Mucosa of descending colon (tissue), 3 donors: ENCODE measurements at regions not wholly inside any gene's neighbourhood (a gene's known extent, or its start where the extent isn't known, plus 50 kb on each side); places are given as distances from the start of the nearest gene placed in this dataset.

Experiments
- ATAC-seq: fragments of 200-7000 bp; cut with Tn5 transposase; one replicate; pipeline ENCODE4 v1.9.1; 2020; ENCODE audit warnings: mild to moderate bottlenecking, moderate library complexity
- DNase-seq, 3 donors: peaks; one replicate each; pipeline ENCODE4 v3.0.0-alpha.2; 2020
- H3K36me3 ChIP-seq: fragments of 200-600 bp; one replicate; pipeline ENCODE4 v1.8.0; 2021; ENCODE audit warnings: low read depth, mild to moderate bottlenecking
- H3K4me1 ChIP-seq: fragments of 200-600 bp; one replicate; pipeline ENCODE4 v1.8.0; 2021; ENCODE audit warnings: low read depth, mild to moderate bottlenecking
- H3K4me3 ChIP-seq: fragments of 200-600 bp; one replicate; pipeline ENCODE4 v1.8.0; 2021; ENCODE audit warnings: mild to moderate bottlenecking
- H3K9me3 ChIP-seq: fragments of 200-600 bp; one replicate; pipeline ENCODE4 v1.8.0; 2021; ENCODE audit warnings: mild to moderate bottlenecking
- intact Hi-C, 2 donors: fragments of 100-400 bp; cut with DNase I in 1 of 2; cut with micrococcal nuclease in 1 of 2; formaldehyde crosslinking; loops; one replicate each; pipeline versions ENCODE4 v1.11.0 to v1.11.1; 2022; cut with DNase I, micrococcal nuclease
- TF ChIP-seq, protein P1 (sequence below): fragments of 200-600 bp; IDR thresholded peaks from one replicate; pipeline ENCODE4 v1.8.0; 2022; ENCODE audit warnings: antibody characterized with exemption, mild to moderate bottlenecking
- donor health status: DM: no; HTN: no; CAD: no; lungs with moderate emphysema.
- donor health status: DM: no; HTN: no; CAD: no.
- donor health status: DM: no; HTN: yes; CAD: no.

DNA sequence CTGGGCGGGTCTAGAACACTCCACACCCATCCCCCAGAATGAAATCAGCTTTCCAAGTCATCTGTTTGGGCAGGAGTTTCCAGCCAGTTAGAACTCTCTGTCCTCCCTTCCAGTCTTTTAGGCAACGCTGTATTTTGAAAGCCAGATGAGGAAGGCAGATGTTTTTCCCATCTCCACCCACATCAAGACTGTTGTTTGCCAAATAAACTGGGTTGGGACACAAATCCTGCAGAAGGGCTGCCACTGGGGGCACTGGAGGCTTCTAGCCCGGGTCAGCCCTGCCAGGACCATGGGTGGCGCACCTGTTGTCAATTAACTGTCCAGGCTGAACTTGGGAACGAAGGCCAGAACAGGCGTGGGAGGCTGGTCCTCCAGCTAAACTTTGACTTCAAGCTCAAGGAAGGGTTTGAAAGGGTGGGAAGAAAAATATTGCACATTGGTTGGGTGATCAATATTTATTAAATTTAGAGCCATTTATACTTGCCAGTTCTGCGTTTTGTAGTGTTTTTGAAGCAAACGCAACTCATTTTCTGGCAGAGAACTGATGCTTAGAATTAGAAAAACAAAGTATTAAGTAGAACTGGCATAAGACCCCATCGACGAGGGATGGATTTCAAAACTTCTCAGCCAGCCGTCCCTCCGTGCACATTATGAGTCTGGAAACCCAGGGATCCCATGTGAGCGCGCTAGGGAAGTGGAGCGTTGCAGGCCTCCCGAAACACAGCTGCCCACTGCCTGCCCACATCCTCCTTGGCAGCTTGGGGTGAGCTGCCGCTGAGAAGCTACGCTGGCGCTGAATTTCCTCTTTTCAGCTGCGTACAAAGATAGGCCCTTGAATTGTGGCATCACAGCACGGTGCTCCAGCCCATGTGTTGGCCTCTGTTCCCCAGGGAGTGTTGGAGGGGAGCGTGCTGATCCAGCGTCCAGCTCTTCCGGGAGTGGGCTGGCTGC lies 297.4 kb downstream of the QKI start:
- H3K4me3 ChIP-seq: no peak overlapping the region
- ATAC-seq (peak; percentile 56), DNase-seq (peak; percentile 41 to 74 (median 42))
- H3K36me3 ChIP-seq: no peaks in the 10 kb centered on the region
- H3K4me1 ChIP-seq: no peaks in the 10 kb centered on the region
- intact Hi-C loops: no loop called here
- no peaks in the 10 kb centered on the region for H3K9me3 ChIP-seq
- TF ChIP-seq, protein P1, sequence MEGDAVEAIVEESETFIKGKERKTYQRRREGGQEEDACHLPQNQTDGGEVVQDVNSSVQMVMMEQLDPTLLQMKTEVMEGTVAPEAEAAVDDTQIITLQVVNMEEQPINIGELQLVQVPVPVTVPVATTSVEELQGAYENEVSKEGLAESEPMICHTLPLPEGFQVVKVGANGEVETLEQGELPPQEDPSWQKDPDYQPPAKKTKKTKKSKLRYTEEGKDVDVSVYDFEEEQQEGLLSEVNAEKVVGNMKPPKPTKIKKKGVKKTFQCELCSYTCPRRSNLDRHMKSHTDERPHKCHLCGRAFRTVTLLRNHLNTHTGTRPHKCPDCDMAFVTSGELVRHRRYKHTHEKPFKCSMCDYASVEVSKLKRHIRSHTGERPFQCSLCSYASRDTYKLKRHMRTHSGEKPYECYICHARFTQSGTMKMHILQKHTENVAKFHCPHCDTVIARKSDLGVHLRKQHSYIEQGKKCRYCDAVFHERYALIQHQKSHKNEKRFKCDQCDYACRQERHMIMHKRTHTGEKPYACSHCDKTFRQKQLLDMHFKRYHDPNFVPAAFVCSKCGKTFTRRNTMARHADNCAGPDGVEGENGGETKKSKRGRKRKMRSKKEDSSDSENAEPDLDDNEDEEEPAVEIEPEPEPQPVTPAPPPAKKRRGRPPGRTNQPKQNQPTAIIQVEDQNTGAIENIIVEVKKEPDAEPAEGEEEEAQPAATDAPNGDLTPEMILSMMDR: no peak

DNA sequence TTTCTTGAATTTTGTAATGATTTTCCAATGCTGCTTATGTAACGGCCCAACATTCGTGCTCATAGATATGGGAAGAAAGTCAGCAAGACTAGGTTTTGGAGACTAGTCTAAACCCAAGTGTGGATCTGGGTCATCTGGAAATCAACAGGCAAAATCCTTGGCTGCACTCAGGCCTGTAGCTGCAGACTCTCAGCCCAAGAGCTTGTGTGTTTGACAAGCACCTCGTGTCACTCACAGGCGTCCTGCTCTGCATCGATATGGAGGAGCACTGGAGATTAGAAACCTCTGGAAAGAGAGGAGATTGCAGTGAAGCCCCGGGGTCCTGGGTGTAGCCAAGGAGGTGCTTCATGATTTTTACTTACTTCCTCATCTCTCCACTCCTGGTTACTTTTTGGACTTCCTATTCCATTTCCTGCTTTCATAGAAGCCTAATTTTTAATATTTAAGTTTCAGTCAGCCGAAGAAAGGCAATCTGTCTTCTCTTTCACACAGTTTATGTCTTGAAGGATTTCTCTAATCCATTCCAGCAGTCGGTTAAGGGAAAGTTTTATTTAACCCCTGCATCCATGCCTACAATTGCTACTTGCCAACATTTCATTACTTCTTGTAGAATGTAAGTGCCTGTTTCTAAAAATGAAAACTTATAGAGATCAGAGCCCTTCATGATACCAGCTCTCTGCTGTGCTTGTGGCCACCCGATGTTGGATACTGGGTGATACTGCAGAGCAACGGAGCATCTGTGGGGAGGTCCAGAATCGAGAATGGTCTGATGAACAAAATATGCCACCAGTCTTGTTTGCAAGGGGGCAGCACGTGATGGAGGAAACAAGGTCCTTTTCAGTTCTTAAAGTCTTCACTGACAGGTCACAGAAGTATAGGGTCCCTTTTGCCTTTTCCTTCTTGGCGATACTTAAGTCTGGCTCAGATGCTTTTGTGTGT lies 296.3 kb downstream of the QKI start:
- TF ChIP-seq, protein P1: no peak
- Histone ChIP-seq H3K4me1 (no peaks in the 10 kb centered on the region), H3K9me3 (no peaks in the 10 kb centered on the region), H3K36me3 (no peaks in the 10 kb centered on the region), H3K4me3 (no peak overlapping the region)
- no peak for DNase-seq
- ATAC-seq: no peak
- intact Hi-C loops: no loop called here

DNA sequence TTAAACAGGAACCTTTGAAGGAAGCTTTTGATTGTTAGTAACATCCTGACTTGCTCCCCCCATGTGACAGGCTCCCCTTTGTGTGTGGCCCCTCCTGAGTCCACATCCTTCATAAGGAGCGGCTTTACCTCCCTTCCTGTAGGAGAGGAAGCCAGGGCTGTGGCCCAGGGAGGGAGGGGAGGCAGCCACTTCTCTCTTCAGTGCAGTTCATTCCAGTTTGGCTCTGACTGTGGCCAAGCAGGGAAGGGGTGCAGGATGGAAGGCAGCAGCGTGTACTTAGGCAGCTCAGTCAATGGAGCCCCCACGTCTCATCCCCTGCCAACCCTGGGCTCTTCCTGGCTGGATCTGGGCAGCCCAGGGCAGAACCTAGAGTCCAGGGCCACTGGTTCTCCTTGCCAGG lies 295.2 kb downstream of the QKI start:
- H3K4me1 ChIP-seq: no peaks in the 10 kb centered on the region
- ATAC-seq (no peak), DNase-seq (no peak)
- H3K9me3 ChIP-seq: no peaks in the 10 kb centered on the region
- intact Hi-C loops: no loop called here
- no peaks in the 10 kb centered on the region for H3K36me3 ChIP-seq
- TF ChIP-seq, protein P1: no peak
- H3K4me3 ChIP-seq: no peak overlapping the region

DNA sequence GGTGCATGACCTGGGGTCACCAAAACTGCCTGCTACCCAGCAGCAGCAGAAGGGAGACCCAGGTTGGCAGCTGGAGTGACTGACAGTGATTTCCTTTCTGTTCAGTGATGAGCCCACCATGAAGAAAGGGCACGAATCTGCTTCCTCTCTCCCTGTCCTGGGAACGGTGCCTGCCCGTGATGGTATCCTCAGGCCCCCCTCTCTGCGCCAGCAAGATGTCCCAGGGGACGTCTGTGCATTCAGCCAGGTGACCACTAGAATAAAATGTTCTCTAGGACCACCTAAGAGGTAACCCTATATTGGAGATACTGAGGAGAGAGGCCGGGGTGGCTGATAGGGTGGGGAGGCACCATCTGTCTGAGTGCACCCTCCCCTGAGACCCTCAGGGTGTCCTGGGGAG lies 294.7 kb downstream of the QKI start:
- TF ChIP-seq, protein P1: no peak
- Histone ChIP-seq H3K9me3 (no peaks in the 10 kb centered on the region), H3K4me3 (no peak overlapping the region), H3K36me3 (no peaks in the 10 kb centered on the region), H3K4me1 (no peaks in the 10 kb centered on the region)
- intact Hi-C loops: no loop called here
- DNase-seq (no peak), ATAC-seq (no peak)

DNA sequence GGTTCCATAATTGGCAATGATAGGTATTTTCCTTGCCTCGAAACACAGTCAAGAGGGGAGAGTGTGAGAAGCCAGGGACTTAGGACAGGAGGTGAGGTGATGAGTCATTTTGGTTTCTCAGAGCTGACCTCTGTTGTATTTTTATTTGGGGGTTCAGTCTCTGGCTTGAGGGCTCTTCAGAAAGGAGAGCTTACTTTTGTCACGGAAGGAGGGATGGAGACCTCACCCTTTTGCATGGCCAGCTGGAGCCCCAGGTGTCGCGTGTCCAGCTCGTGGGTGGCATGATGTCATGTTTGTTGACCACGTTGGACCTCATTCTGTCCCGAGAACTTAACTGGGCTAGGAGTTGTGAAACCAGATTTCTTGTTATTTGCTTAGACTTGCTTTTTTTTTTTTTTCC lies 293.9 kb downstream of the QKI start:
- DNase-seq (no peak), ATAC-seq (no peak)
- no peak overlapping the region for H3K4me3 ChIP-seq
- TF ChIP-seq, protein P1: no peak
- no peaks in the 10 kb centered on the region for H3K4me1 ChIP-seq
- H3K9me3 ChIP-seq: no peaks in the 10 kb centered on the region
- H3K36me3 ChIP-seq: no peaks in the 10 kb centered on the region
- intact Hi-C loops: no loop called here
